HG02885 (cell line): ENCODE measurements at regions not wholly inside any gene's neighbourhood (a gene's known extent, or its start where the extent isn't known, plus 50 kb on each side); places are given as distances from the start of the nearest gene placed in this dataset.
"Not testable (repeated sequence)": the region's sequence is repeated elsewhere in the genome, so short reads cannot be mapped to it uniquely, and the experiment has no call there.

Experiments used
- ATAC-seq: cut with Tn5 transposase; IDR thresholded peaks from one replicate; pipeline ENCODE4 v1.9.1; 2021; ENCODE audit warnings: mild to moderate bottlenecking; ENCODE audit not compliant: unreplicated experiment, poor library complexity

DNA sequence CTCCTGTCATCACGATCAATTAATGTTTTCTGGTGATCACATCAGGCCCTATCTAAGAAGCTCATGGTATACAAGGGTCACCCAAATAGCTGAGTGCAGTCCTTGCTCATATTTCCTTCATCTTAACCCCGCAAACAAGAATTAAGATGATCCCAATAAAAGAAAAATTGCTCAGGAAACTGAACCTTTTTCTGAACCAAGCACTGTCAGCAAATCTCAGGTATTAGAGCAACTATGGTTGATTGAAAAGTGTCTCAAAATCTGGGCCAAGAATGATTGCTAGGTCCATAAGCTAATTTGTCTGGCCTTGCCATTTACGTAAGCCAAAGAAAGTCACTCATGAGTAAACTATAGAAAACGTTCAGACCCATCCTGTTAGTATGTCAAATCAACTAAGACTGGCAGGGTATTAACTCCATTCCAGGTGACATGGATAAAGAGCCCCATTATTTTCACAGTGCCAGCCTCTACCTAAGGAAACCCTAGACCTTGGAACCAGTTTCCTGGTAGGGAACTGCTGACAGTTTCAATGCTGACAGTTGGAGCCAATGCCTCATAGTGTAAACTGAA, 209.3 kb downstream of the DEPDC1B start:
- no peak for ATAC-seq

GRCh38 chr5:60489856-60490255, 210.1 kb downstream of the DEPDC1B start:
- no peak for ATAC-seq

DNA sequence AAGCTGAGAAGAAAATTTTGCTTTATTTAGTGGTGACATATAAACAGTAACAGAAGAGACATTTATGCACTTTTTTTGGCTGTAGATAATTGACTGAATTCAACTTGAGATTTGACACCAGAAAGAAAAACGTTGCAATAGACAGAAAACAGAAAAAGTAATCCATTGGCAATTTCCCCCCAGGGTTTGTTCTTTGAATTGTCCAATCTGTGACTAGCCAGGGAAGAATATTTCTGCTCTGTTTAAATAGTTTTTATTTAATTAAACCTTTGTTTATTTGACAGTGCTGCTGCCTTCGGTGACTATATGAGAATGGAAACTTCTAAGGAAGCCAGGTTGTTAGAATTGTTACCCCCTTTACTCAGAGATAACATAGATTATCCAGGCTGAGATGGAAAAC, 210.6 kb downstream of the DEPDC1B start:
- ATAC-seq: no peak

DNA sequence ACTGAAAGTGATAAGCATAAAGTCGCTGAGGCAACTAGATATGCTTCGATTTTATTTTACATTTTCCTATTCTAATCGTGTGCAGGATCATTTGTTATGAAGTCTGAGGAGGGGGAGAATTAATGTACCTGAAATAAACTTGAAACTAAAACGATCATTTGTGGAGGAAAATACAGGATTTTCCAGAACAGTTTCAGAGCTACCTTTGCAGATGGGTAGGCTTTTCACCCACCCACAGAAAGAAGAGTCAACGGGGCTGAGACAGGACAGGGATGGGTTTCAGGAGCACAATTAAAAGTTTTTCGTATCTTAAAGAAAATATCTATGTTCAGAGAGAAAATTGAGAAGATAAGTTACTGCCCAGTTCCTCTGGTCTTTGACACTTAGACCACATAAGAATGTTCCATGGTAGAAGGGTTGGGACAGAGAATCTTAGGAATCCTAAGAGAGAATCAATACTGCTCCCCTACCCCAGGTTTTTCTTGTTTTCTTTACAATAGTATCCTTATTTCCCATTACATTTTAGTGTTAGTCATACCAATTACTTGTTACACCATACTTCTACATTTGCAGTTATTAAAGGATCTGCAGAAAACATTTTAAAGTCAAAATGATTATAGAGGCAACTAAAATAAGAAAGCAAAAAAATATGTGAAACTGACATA, 211.4 kb downstream of the DEPDC1B start:
- no peak for ATAC-seq

GRCh38 chr5:60487885-60488442, 212.0 kb downstream of the DEPDC1B start:
- ATAC-seq: no peak

DNA sequence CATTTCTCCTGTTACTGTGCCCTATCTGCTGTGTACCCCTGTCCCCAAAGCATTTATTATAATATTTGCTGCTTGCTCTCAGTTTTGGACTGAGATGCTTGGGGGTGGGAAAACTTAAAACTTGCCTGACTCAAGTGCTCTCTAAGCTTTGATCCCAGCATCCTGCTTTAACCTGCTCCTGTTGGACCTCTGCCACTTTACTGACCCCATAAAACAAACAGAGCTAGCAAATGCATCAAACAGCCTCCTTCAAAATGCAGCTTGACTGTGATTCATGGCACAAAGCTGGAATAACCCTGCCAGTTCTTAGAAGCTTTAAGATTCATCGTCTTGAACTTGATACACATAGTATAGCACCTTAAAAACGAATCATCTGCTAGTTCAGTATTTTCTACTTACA, 212.5 kb downstream of the DEPDC1B start:
- ATAC-seq: no peak

DNA sequence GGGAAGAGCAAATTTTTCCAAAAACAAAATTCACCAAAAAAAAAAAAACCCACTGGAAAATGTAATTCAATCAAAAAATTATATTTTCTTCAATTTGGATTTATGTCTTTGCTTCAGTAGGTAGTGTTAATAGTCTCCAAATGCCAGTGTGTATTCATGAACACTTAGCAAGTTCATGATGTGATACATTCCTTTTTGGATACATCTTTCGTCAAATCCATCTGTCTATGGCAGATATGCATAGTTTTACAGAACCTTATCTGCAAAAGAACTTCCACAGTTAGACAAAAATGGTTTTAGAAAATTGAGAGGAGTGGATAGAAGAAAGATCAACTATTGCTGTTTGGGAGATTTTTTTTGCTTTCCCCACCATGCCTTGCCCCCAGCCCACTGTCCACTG, 214.6 kb downstream of the DEPDC1B start:
- no peak for ATAC-seq

GRCh38 chr5:60483050-60483449, 216.9 kb downstream of the DEPDC1B start:
- ATAC-seq: no peak

DNA sequence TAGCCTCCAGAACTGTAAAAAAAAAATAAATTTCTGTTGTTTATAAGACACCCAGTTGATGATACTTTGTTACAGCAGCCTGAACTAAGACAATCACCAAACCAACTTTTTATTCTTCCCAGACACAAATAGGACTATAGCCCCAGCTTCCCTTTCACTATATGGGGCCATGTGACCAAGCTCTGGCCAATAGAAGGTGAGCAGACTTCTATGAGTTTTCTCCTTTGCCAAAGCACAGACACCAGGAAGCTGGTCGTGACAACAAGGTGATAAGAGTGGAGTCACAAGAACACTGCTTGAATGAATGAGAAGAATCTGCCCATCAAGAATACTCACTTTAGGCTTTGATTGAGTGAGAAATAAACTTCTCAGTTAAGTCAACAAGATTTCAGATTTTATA, 217.7 kb downstream of the DEPDC1B start:
- no peak for ATAC-seq

GRCh38 chr5:60479542-60479941, 220.4 kb downstream of the DEPDC1B start:
- ATAC-seq: no peak

- no peak for ATAC-seq
These were observed 222.1 kb downstream of the DEPDC1B start for GRCh38 chr5:60477849-60478248.

DNA sequence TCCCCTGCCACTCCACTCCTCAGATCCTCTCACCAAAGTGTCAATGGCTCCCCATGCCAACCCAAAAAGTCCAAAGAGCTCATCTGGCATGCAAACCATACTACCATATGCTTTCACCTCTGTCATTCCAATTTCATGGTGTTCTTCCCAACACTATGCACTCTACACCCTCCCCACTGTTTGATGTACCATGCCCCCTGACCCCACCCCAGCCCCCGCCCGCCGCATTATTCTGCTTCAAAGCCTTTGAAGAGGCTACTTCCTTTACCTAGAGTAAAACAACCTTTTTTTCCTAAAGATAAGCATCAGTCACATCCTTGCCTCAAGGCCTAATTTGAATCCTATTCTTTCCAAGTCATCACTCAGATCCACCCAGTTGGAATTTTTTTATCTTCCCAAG, 226.3 kb downstream of the DEPDC1B start:
- no peak for ATAC-seq

DNA sequence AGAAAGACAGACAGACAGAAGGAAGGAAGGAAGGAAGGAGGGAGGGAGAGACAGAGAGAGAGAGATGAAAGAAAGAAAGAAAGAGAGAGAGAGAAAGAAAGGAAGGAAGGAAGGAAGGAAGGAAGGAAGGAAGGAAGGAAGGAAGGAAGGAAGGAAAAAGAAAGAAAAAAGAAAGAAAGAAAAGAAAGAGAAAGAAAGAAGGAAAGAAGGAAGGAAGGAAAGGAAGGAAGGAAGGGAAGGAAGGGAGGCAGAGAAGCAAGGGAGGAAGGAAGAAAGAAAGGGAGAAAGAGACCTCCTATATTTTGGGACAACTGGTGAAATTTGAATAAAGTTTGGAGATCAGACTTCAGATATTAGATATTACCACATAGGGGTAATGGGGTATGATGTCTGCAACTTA, 226.9 kb downstream of the DEPDC1B start:
- ATAC-seq: not testable (repeated sequence)

DNA sequence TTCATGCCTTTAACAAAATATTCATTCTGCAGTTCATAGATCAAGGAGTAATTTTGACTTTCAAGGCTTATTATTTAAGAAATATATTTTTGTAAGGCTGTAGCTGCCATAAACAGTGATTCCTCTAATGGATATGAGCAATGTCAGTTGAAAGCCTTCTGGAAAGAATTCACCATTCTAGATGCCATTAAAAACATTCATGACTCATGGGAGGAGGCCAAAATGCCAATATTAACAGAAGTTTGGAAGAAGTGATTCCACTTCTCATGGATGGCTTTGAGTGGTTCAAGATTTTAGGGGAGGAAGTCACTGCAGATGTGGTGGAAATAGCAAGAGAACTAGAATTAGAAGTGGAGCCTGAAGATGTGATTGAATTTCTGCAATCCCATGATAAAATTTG, 229.1 kb downstream of the DEPDC1B start:
- no peak for ATAC-seq

DNA sequence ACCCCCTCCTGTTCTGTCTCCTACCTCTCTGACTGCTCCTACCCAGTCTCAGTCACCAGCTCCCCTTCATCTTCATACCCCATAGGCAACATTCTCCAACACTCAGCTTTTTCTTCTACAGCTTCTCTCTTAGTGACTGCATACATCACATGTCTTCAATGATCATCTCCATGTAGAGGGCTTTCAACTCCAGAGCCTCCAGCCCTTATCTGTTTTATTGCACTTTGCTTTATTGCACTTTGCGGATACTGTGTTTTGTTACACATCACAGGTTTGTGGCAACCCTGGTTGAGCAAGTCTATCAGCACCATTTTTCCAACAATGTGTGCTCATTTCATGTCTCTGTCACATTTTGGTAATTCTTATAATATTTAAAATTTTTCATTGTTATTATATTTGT, 230.7 kb downstream of the DEPDC1B start:
- ATAC-seq: no peak

DNA sequence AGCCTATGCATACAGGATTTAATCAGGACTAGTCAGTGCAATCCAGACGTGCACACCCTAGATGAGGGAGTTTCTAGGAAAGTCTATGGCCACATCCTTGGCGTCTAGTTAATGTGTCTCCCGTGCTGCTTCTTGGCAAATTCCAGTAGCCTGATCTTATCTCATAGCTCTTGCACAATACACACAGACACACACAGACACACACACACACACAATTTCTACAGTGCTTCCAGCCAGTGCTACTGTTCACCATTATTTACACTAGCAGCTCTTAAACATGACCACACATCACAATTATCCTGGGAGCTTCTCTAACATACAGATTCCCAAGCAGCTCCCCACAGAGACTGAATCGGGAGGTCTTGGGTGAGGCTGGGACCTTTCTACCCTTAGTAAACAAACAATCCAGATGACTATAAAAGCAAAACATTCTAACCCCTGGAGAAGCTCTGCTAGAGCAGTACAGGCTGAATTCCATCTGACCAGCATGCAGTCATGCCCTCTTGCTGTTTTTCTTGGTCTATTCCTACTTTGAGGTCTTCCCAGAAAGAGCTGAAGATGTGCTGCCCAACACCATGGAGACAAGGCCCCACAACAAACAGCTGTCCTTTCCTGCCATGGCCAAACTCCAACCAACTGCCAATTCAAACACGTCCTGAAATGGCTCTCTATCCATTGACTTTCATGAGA, 236.6 kb downstream of the DEPDC1B start:
- ATAC-seq: no peak

GRCh38 chr5:60458666-60459065, 241.3 kb downstream of the DEPDC1B start:
- ATAC-seq: no peak

- ATAC-seq: no peak
These were observed 242.7 kb downstream of the DEPDC1B start for GRCh38 chr5:60457233-60457632.

- no peak for ATAC-seq
These were observed 244.4 kb downstream of the DEPDC1B start for GRCh38 chr5:60455589-60455988.

DNA sequence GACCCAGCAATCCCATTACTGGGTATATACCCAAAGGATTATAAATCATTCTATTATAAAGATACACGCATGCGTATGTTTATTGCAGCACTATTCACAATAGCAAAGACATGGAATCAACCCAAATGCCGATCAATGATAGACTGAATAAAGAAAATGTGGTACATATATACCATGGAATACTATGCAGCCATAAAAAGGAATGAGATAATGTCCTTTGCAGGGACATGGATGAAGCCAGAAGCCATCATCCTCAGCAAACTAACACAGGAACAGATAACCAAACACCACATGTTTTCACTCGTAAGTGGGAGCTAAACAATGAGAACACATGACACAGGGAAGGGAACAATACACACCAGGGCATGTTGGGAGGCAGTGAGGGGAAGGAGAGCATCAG, 245.7 kb downstream of the DEPDC1B start:
- not testable (repeated sequence) for ATAC-seq

DNA sequence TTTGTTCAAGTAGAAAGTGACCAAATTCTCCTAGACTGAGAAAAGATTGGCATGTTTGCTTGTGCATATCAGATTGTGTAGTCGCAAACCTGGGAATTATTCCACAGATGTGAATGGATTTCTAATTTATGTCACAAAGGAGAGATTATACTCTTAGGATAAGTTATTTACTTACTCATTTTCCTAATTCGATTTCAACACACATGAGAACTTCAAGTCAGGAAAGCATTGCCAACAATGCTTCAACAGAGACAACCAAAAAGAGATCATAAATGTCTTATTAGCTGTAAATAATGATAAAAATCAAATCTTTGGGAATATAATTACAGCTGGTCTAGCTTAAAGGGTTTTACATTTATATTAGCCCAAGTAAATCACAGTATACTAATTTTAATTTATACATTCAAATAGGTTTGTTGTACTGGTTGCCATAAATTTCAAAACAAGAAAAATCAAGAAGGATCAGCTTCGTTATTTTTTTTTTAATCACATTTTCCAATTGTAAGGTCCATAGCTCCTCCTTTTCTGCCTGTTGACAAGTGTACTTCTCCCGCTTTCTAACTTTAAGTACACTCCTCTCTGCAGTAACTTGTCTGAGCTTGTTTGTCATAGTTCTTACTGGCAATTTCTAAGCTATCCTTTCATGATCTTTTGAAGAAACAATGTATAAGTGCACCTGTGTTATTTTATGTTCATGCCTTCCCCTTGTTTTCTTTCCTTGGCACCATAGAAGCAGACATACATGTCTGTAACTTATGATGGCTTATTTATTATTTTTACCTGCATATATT, 246.6 kb downstream of the DEPDC1B start:
- no peak for ATAC-seq
